Omental fat pad (tissue), 3 donors: ENCODE measurements at regions not wholly inside any gene's neighbourhood (a gene's known extent, or its start where the extent isn't known, plus 50 kb on each side); places are given as distances from the start of the nearest gene placed in this dataset.

Experiments used
- ATAC-seq: fragments of 150-250 bp; one replicate; pipeline ENCODE4 v1.9.1; 2016; ENCODE audit warnings: mild to moderate bottlenecking, moderate library complexity; ENCODE audit not compliant: low FRiP score
- DNase-seq: peaks from one replicate; pipeline ENCODE4 v3.0.0-alpha.2; 2019; ENCODE audit warnings: low spot score
- TF ChIP-seq, protein P1 (sequence below), 3 donors: fragments of 450-650 bp; IDR thresholded peaks; one replicate each; pipeline ENCODE4 v1.5.1; 2016 to 2017; ENCODE audit warnings: antibody characterized with exemption in 3 of 3, mild to moderate bottlenecking in 3 of 3, moderate library complexity in 2 of 3

DNA sequence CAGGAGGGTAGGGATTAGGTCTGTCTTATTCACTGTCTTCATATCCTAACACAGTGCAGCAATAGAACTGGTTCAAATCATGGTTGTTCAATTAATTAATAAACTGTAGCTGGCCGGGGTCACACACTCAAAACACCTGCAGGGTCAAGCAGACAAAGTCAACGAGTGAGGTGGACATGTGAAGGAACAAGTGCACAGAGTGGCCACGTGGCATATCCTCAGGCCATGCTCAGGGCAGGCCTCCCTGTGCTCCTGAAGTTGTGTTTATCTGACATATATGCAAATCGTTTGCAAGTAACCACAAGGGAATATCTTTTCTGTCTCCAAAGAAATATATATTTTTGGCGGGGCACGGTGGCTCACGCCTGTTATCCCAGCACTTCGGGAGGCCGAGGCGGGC, 98.5 kb upstream of the ZMIZ1 start:
- DNase-seq, result no peak
- ATAC-seq, result no peak
- TF ChIP-seq, protein P1, sequence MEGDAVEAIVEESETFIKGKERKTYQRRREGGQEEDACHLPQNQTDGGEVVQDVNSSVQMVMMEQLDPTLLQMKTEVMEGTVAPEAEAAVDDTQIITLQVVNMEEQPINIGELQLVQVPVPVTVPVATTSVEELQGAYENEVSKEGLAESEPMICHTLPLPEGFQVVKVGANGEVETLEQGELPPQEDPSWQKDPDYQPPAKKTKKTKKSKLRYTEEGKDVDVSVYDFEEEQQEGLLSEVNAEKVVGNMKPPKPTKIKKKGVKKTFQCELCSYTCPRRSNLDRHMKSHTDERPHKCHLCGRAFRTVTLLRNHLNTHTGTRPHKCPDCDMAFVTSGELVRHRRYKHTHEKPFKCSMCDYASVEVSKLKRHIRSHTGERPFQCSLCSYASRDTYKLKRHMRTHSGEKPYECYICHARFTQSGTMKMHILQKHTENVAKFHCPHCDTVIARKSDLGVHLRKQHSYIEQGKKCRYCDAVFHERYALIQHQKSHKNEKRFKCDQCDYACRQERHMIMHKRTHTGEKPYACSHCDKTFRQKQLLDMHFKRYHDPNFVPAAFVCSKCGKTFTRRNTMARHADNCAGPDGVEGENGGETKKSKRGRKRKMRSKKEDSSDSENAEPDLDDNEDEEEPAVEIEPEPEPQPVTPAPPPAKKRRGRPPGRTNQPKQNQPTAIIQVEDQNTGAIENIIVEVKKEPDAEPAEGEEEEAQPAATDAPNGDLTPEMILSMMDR (IDR thresholded peaks at IDR 0.05), result no peak

DNA sequence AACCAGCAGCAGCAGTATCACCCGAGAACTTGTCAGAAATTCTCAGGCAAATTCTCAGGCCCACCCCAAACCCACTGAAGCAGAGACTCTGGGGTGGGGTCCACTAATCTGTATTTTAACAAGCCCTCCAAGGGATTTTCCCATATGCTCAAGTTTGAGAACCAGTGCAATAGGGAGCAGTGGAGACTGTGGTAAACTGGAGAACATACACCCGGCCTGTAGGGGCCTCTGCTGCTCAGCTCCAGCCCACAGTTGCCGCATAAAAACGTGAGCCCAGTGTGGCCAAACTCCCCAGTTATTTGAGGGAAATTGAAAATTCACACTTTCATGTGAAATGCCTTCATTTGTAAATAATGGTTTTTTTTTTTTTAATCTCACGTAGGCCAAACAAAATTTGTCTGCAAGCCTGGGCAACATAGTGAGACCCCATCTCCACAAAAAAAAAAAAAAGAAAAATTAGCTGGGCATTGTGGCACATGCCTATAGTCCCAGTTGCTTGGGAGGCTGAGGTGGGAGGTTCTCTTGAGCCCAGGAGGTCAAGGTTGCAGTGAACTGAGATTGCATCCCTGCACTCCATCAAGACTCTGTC, 97.6 kb upstream of the ZMIZ1 start:
- DNase-seq (no peak), ATAC-seq (no peak)
- TF ChIP-seq, protein P1 (IDR thresholded peaks at IDR 0.05), result no peak

DNA sequence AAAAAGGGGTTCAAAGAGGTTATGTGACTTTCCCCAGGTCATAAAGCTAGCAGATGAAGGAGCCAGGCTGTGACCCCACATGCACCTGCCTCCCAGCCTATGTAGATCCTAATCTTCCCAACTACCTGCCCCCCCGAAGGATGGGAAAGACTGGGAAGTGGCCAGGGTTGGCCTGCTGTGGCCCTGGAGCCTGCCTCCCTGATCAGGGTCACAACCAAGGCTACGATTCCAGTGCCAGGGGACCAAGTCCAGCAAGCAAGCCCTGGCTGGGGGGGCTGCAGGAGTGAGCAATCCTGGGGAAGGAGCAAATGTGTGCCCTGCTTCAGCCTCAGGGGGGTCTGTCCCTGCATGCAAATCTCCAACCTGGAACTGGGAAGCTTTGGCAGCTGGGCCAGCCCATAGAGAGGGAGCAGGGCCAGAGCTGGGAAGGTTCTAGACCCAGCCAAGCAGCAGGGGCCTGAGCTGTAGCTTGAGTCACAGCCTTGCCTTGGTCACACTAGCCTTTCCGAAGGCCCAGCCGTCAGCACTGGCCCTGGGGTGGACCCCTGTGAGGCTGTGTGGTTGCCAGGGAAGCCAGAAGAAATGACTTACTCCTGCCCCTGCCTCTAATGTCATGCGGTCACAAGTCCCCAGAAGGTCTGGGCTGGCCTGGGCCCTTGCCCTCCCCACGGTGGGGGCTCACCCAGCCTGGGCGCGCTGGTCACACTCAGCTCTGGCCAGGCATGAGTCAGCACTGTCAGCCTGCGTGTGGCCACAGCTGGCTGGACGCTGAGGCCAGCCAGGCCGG, 96.4 kb upstream of the ZMIZ1 start:
- DNase-seq, result peak; percentile 31
- ATAC-seq, result peak; percentile 29
- TF ChIP-seq, protein P1 (IDR thresholded peaks at IDR 0.05), result no peak

DNA sequence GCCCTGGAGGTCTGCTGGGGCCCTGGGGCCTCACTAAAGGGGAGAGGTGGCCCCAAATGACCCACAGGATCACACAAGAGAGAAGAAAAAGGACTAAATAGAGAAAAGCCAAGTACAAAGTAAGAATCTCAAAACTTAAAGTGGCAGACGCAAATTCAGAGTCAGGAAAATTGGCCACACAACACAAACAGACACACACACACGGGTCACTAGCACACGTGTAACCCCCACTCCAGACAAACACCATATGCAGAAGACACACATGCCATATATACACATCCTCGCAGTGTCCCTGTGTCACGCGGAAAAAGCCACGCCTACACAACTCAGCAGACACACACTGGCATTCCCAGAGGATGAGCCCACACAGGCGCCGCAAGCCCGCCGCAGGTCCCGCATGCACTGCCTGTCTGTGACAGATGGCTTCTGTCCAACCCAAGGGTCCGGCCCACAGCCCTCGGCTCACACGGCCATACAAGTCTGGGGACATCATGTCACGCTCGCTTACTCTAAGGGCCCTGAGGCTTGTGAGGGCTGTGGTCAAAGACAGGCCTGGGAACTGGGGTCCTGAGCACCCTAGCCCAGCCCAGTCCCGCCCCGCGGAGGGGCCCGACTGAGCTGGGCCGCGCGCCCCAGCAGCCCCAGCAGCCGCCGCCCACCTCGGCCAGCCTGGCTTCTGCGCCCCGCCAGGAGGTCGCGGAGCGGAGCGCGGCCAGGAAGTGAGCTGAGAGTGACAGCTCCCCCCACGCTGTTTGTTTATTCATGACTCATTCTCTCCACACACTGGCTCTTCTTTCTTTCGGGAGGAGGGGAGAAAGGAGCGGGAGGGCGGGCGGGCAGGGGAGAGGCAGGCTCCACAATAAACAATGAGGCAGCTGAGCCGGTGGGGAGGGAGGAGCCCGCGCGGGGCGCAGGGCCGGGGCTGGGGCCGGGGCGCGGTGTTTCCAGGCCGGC, 95.5 kb upstream of the ZMIZ1 start:
- TF ChIP-seq, protein P1 (IDR thresholded peaks at IDR 0.05), result no peak
- DNase-seq, result peak; percentile 35
- ATAC-seq, result peak; percentile 57

DNA sequence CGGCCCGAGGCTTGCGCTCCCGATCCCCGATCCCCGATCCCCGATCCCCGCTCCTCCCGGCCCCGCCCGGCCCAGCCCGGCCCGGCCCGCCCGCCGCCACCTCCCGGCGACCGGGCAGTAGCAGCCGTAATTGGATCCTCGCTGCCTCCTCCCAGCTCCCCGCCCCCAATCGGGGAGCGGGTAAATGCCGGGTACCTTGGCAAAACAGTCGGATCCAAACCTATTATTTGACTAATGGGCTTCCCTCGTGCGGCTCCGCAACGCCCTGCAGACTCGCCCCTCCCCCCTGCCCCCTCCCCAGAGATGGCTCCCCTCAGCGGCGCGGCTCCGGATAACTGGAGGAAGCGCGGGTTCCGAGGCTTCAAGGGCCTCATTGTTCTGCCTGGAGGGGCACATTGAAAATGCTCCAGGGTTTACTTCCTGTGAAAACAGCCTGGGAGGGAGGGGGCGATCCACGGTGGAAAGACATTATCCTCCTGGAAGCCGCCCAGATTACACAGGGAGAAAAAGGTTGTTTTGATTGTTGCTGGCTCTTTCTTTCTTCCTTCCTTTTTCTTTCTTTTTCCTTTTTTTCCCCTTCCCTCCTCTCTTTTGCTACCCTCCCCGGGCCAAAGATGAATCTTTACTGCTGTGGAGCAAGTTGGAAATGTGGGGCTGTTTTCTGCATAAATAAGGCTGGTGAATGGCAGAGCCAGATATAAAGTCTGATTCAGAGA, 94.7 kb upstream of the ZMIZ1 start:
- TF ChIP-seq, protein P1 (IDR thresholded peaks at IDR 0.05), result no peak

DNA sequence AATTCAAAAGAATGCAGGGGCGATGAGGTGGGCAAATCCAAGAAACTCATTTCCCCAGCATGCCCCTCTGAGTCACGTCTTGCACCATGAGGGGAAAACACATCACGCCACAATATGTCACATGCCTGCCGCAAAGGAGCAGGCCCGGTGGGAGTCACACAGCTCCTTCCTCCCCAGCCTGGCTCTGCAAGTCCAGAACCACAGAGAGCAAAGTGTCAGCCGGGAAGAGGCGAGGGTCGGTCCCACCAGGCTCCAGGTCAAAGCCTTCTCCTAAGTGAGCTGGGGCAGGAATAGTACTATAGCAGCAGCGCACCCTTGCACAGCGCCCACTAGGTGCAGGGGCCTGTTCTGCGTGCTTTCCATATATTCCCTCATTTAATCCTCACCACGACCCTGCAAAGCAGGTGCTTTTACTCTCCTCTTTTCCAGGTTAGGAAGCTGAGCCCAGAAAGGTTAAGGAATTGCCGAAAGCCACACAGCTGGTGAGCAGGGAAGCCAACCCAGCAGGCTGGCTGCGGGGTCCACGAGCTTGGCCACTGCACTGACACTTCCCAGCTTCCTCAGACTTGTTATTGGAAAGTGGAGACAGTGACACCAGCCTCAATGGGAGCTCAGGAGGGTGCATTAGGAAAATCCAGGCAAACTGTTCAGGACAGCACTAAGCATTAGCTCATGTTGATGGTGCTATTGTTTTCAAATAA, 94.0 kb upstream of the ZMIZ1 start:
- peak; percentile 62 for ATAC-seq
- TF ChIP-seq, protein P1 (IDR thresholded peaks at IDR 0.05), result no peak
- DNase-seq, result peak; percentile 80

More for the DNA sequence above, 94.7 kb upstream of the ZMIZ1 start:
- peak; percentile 65 for ATAC-seq
- peak; percentile 43 for DNase-seq
